Kidney tubule cell (primary cell): ENCODE measurements at regions not wholly inside any gene's neighbourhood (a gene's known extent, or its start where the extent isn't known, plus 50 kb on each side); places are given as distances from the start of the nearest gene placed in this dataset.
"Not testable (repeated sequence)": the region's sequence is repeated elsewhere in the genome, so short reads cannot be mapped to it uniquely, and the experiment has no call there.

Experiments used
- DNase-seq: peaks from one replicate; pipeline ENCODE4 v3.0.0-alpha.2; 2018; ENCODE audit warnings: low spot score

- no peak for DNase-seq
Measured at GRCh38 chr13:88424463-88424862, 753.3 kb downstream of the SLITRK5 start.

- no peak for DNase-seq
Measured at GRCh38 chr13:88426661-88427060, 755.5 kb downstream of the SLITRK5 start.

DNA sequence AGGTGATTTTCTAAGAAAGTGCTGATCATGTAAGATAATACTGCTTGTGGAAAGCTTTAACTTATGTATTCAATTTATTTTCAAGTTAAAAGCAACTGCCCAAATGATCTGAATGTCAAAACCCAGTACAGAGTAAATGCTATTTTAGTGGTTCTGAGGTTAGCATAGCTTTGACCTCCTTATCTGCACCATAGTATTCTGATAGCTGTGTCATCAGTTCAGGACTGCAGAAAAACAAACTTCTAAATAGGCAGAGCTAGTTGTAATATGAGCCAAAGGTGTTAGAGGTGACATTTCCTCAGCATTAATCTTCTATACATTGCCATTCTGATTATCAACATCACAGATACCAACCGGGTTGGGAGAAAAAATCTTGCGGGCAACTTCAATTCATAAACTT is 758.7 kb downstream of the SLITRK5 start:
- DNase-seq: no peak

- no peak for DNase-seq
Measured at GRCh38 chr13:88434953-88435352, 763.8 kb downstream of the SLITRK5 start.

DNA sequence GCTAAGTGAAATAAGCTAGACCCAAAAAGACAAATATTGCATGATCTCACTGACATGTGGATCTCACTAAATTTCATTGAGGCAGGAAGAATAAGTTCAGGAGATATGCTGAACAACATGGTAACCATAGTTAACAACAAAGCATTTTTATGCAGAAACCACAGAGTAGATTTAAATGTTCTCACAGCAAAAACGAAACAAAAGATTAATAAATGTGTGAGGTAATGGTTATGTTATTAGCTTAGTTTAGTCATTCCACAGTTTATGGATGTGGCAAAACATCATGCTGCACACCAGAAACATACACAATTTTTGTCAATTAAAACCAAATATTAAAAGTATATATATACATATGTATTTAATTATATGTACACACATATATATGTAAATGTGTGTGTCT is 765.8 kb downstream of the SLITRK5 start:
- DNase-seq: no peak

DNA sequence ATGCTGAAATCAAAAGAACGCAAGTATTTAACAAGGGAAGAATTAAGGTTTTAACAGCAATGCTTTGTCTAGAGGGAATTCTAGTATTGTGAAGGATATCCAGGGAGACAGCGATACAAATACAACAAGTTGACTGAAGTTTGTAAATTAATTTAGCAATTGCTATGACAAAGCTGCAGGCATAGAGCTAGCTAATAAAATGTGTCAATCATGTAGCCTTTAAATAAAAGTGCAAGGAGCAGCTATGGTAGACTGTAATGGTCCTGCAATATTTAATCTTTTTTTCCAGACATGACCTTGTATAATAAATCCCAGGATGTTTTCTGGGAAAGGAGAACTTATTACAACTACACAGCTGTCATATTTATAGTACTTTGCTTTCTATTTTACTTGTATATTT is 779.3 kb downstream of the SLITRK5 start:
- DNase-seq: no peak

GRCh38 chr13:88456151-88456550 is 785.0 kb downstream of the SLITRK5 start:
- no peak for DNase-seq

DNA sequence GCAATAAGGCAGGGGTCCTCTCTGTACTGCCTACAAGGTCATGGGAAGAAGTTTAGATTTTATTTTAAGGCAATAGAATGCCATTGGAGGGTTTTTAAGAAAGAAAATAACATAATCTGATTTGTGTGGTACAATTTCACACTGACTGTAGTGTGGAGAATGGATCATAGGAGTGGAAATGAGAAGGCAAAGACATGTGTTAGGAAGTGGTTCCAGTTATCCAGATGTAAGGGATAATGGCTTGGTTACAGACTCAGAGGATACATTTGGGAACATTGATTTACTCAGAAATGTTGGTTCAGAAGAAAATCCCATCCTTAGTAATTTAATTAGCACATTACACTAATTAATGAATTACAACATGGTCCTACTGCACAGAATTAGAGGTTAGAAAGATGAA is 788.2 kb downstream of the SLITRK5 start:
- DNase-seq: no peak

DNA sequence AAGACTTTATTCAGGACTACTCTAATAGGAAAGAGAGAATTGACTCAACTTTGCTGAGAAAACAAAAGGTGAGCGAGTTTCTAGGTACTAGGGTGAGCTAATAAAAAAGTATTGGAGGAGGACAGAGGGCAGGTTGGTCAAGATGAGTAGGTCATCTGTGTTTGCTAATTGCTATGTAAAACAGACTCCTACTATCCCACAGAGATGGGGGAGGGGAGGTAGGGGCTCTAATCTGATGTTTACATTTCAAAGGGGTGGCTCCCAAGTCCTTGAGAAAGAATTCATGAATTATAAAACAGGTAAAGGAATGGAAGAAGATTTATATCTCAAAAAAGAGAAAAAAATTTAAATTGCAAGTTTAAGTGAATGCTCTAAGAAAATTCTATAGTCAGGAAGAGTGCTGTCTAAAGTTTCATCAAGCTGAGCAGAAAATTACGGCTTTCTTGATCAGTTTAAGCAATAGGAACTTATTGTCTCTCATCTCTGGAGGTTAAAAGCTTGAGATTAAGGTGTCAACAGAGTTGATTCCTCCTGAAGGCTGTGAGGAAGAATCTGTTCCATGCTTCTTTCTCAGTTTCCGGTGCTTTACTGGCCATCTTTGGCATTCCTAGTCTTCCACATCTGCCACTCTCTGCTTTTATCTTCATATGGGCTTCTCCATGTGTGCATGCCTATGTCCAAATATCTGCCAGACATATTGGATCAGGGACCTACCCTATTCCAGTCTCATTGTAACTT is 790.3 kb downstream of the SLITRK5 start:
- DNase-seq: no peak

DNA sequence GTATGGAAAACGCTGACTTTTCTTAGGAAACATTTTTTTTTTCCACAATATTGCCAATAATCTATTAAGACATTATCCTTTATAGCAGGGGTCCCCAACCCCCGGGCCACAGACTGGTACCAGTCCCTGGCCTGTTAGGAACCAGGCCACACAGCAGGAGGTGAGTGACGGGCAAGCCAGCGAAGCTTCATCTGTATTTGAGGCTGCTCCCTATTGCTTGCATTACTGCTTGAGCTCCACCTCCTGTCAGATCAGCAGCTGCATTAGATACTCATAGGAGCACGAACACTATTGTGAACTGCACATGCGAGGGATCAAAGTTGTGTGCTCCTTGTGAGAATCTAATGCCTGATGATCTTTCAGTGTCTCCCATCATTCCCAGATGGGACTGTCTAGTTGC is 793.7 kb downstream of the SLITRK5 start:
- no peak for DNase-seq

DNA sequence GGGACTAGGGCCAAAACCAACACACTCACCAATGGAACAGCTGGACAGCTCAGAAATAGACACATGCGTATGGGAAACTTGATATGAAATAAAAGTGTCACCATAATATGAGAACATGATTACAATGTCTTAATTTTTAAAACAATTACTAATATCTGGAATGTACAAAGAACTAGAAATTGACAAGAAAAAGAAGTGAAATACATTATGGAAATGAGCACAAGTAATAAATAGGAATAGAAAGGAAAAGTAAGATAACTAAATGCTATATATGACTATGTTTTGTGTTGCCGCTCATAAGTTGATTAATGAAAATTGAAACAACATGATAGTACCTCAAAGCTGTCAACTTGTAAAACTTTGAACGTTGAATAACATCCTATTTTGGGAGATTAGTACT is 801.1 kb downstream of the SLITRK5 start:
- DNase-seq: no peak

DNA sequence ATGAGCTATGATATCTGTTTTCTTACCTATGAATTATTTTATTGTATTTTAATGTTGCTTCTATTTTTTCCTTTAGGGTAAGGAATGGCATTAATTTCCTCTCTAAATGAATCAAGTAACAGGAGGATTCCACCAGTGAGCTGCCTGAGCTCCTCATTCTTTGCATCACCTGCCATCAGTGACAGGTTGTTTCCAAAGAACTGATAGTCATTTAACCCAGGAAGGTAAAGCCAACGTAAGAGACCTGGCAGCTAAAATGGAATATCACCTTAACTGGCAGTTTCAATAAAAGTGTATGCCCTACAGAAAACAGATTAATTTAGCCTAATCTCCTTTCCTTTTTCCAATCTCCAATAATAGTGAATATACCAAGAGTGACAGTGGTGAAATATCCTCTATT is 812.0 kb downstream of the SLITRK5 start:
- DNase-seq: no peak

GRCh38 chr13:88507909-88508308 is 836.7 kb downstream of the SLITRK5 start:
- no peak for DNase-seq

GRCh38 chr13:88512993-88513392 is 841.8 kb downstream of the SLITRK5 start:
- not testable (repeated sequence) for DNase-seq

GRCh38 chr13:88526186-88526852 is 855.1 kb downstream of the SLITRK5 start:
- no peak for DNase-seq

DNA sequence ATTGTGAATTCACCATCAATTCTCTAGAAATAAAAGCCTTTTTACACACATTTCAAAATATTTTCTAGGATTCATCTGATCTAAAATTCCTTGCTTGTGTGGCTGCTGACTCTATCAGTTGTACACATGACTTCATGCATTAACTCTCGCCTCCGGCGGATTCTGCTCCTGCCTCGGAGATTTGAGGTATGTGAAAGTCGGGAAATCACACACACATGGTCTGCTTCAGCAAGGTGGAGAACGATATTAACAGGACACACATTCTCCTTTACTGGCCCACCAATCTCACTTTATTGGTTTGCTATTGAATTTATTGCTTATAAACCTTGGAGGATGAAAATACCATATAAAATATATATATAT is 855.7 kb downstream of the SLITRK5 start:
- no peak for DNase-seq

DNA sequence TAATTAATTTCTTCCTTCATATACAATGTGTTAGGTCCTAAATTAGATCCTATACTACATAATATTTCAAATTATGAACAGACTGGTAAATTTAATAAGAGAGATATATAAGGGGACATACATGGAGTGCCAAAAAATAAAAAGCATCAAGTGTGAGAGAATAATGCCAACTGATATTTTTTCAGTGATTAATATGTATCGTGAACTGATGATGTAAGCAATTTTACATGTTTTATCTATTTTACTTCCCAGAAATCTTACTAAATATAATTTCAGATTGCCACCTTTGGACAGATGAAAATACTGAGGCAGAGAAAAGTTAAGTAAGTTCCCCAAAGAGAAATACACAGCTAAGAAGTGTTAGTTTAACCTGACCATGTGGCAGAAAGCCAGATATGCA is 870.8 kb downstream of the SLITRK5 start:
- DNase-seq: no peak

- DNase-seq: no peak
Measured at GRCh38 chr13:88544836-88545235, 873.7 kb downstream of the SLITRK5 start.

GRCh38 chr13:88552966-88553365 is 881.8 kb downstream of the SLITRK5 start:
- no peak for DNase-seq

- DNase-seq: no peak
Measured at GRCh38 chr13:88565566-88565965, 894.4 kb downstream of the SLITRK5 start.

GRCh38 chr13:88585861-88586260 is 914.7 kb downstream of the SLITRK5 start:
- no peak for DNase-seq

GRCh38 chr13:88586263-88586662 is 915.1 kb downstream of the SLITRK5 start:
- DNase-seq: no peak

DNA sequence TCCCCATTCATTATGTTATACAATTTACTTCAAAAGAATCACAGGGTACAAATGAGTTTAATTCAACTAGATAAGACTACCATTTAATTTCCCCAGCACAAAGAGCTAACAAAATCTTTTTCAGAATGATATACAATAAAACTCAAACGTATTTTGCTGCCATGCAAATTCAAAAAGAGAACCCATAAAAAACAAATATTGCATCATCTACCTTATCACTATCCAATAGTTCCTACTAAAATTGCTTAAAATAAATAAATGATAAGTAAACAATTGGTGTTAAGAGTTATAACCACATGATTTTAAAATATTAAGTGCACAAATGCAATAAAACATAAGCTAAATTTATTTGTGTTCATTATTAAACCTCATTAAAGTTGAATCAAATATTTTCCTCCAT is 919.4 kb downstream of the SLITRK5 start:
- no peak for DNase-seq

DNA sequence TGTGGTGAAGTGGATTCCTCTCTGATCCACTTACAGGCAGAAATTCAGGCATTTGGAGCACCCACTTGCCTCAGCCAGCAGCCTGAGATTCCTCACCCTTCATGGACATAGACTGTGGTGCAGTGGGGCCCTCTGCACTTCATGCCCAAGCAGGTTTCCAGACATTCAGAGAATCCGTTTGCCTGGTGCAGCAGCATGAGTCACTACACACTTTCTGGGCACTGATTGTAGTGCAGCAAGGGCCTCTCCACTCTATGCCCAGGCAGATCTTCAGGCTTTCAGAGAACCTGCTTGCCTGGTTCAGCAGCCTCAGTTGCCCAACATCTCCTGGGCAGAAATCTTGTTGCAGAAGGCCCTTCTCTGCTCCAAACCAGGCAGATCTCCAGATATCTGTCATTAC is 920.9 kb downstream of the SLITRK5 start:
- DNase-seq: no peak
